ENCODE measurements at regions not wholly inside any gene's neighbourhood (a gene's known extent, or its start where the extent isn't known, plus 50 kb on each side); places are given as distances from the start of the nearest gene placed in this dataset.

GRCh38 chr10:85152496-85152895 is 824.1 kb downstream of the CCSER2 start:
- no peak for DNase-seq

GRCh38 chr10:85152911-85153310 is 824.5 kb downstream of the CCSER2 start:
- no peak for DNase-seq

DNA sequence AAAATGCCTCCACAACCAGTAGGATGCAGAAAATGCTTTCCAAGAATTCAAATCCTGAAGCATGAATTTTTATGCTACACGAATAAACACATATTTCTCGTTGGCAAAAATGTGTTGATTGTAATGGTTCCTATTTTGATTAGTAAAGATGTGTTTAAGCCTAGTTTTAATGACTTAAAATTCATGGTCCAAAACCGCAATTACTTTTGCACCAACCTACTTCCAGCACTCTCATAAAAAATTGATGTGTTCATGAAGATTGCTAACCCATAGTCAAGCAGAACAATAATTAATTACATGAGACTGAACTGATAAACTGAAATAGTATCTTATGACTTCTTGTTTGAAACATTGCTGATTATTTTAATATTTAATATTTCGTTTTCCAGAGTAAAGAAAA is 828.8 kb downstream of the CCSER2 start:
- no peak for DNase-seq

DNA sequence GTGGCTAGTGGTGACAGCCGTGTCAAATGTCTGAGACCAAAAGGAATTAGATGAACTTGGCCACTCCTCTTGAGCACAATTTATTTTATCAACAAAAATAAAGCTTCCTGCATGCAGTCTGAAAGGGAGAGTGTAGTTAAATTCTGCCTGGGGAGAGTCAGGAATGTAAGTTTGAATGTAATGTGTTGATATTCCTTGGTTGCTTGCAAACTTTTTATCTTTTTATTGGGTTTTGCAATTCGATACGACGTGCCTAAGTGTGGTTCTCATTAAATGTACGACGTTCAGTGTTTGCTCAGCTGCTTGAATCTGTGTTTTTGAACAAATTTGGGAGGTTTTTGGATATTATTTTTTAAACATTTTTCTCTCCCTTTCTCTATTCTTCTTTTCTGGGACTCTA is 839.9 kb downstream of the CCSER2 start:
- DNase-seq = peak; percentile 2

DNA sequence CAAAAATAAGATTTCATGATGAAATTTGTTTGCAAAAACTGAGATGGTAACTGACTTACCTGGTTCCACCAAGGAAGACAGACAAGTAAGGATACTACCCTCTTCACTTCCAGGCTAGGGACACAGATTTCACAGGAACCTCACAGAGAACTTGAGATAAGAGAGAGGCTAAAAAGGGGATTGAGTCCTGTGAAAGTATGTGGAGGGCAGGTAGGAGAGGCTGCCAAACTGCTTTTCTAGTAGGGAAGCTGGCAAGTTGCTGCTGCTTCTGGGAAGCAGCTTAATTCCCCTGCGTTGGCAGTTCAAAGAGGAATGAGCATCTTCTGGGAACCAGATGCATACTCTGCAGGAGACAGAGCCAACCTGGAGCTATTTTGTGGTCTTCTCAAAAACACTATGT is 841.6 kb downstream of the CCSER2 start:
- no peak for DNase-seq

DNA sequence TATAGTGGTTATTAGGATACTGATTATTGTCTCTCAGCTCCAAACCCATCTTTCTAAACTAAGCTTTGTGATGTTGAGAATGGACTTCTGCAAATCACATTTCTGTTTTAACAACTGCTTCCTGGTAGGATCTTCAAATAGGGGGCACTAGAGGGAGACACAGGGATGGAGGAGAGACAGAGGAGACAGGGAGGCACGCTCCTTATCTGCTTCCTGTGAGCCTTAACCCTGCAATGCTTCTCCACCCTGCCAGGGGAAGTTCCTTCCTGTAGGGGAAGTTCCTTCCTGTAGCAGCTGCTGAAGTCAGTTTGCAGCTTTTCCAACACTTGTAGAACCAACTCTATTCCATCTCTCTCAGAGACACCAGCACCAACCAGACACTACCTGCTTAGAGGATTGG is 847.2 kb downstream of the CCSER2 start:
- DNase-seq = no peak

- no peak for DNase-seq
Measured at GRCh38 chr10:85177767-85178166, 849.4 kb downstream of the CCSER2 start.

DNA sequence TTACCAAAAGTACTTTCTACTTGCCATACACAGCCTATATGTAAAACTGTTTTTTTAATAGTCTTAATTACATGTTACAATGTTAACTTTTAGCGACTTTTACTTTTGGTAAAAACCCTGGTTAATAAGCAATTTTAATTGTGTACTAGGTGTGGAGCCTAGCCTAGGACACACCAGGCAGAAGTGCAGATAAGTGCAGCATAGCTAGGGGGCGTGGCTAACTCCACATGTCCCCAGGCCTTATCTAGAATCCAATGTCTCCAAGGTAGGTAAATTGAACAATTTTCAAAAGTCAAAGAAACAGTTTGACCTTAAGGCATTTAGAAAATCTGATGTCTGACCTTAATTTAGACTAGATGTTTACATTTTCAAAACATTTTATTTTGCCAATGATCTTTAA is 858.7 kb downstream of the CCSER2 start:
- no peak for DNase-seq

DNA sequence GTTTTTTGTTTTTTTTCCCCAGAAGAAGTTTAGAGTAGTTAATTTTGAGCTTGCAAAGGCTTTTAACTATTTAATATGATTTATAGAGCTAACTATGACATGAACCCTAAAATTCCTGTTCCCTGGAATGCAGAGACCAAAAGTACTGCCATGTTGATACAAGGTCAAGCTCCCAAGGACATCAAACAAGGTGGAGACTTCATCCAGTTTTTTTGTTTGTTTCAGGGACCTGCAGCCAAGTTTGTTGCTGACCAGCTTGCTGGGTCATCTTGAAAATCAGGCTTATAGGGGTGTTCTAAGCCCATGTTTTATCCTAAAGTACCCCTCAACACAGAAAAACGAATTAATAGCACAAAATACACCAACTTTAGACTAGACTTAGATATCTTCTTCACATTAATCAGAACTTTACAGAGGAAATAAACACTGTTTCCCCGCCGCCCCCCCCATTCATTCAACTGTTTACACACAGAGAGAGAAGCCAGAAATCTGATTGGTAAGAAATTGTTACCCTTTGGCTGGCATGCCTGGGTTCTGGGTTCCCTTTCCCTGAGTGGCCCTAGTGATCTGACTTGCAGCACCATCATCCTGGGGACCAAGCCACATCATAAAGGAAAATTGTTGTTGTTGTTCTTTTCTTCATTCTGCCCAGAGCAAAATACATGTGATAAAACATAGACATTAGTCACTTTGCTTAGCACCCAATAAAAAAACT is 860.5 kb downstream of the CCSER2 start:
- DNase-seq = no peak

- no peak for DNase-seq
Measured at GRCh38 chr10:85193796-85194195, 865.4 kb downstream of the CCSER2 start.

DNA sequence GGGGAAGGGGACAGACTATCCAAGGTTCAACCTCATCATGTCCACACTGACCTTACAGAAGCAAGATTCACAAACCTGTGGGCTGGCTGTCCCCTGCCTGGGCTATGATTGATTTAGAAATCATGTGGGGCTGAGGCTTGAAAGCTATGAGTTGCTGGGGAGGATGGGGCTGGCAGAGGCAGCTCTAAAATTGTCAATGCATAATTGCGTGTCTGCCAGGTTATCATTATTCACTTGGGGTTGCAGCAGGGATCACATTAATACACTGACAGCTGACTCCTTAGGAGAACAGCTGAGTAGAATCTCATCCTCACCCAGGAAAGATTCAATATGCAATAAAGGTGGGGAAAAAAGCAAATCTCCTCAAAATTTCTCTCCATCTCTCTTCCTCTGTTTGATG is 866.3 kb downstream of the CCSER2 start:
- DNase-seq = no peak

DNA sequence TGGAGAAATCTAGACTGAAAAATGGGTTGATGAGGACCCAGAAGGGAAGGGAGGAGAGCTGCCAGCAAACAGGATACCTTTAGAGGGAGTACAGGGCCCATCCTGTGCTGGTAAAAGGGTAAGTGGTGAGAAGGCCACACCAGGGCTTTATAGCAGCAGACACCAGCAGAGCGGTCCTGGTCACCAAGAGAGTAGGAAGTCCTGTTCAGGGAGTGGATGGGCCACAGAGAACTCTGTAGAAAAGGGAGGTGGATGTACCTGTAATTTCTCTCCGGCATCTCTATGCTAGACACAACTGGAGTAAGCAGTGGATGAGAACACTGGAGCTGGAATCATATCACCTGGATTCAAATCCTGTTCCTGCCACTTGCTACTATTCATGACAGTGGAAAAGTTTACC is 867.2 kb downstream of the CCSER2 start:
- DNase-seq = no peak

DNA sequence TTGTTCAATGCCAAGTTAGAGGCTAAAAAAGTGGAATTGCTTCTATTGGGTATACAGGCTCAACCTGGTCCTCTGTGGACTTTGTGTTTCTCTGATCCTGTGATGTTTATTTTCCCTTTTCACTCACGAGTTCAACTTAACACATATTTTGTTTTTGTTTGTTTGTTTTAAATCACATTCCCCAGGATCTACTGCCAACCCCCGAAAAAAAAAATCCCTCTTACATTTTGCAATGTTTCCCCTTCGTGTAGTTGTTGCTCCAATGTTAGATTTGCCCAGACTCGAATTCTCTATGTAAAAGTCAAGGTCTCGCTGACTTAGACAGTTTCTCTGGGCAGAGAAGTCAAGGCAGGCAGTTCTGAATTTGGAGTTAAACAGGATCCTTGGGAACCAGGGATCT is 876.4 kb downstream of the CCSER2 start:
- no peak for DNase-seq

DNA sequence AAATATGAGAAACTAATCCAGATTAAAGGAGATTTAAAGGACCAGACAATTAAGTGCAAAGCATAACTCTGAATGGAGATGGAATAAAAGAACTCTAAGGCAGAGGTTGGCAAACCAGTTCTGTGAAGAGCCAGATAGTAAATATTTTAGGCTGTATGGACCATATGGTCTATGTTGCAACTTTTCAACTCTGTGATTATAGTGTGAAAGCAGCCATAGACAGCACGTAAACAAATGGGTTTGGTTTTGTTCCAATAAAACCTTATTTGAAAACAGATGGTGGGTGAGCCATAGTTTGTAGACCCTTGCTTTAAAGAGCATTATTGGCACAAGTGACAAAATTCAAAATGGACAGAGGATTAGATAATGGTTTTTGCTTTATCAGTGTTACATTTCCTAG is 884.1 kb downstream of the CCSER2 start:
- no peak for DNase-seq

GRCh38 chr10:85213493-85213892 is 885.1 kb downstream of the CCSER2 start:
- no peak for DNase-seq

GRCh38 chr10:85222300-85222699 is 893.9 kb downstream of the CCSER2 start:
- DNase-seq = no peak

DNA sequence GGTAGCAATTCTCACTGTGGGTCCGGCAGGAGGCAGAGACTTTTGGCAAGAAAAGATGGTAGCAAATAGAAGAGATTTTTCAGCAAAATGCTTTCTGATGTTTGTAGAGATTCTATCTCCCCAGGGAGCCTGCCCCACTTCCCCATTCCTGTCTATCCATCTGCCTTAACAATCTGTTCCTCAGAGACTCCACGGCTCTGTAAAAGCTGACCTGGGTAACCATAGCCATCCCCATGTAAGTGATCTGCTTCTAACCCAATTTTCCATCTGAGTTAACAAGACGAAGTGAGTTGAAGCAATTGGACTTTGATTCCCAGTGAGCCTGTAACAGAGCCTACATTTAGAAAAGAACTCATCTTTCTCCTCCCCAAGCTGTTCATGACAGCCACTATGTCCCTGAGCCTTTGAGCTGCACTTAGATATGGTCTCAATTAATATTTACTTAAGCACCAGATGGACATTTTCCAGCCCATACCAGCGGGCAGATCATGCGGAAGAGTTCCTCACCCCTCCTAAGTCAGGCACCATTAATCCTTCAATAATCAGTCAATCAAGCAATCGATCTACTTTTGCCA is 896.1 kb downstream of the CCSER2 start:
- no peak for DNase-seq

GRCh38 chr10:85225311-85225710 is 896.9 kb downstream of the CCSER2 start:
- DNase-seq = no peak

GRCh38 chr10:85226596-85226995 is 898.2 kb downstream of the CCSER2 start:
- DNase-seq = no peak

DNA sequence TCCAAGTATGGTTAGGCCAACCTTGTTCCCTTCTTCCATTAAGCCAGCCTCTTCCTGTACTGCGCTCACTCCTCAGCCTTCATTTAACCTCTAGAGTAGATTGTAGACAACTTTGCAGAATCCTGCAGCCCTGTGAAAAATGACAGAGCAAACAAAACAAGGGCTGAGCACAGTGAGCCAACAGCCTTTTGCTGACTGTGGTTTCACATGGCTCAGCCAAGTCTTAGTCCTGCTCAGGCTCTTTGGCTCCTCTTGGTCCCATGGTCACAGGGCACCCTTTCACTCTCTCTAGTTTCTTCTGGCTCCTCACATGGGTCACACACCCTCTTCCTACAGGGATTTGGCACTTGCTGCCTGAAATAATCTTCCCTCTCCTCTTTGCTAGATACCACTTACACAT is 900.3 kb downstream of the CCSER2 start:
- no peak for DNase-seq

GRCh38 chr10:85231534-85232270 is 903.3 kb downstream of the CCSER2 start:
- DNase-seq = no peak

DNA sequence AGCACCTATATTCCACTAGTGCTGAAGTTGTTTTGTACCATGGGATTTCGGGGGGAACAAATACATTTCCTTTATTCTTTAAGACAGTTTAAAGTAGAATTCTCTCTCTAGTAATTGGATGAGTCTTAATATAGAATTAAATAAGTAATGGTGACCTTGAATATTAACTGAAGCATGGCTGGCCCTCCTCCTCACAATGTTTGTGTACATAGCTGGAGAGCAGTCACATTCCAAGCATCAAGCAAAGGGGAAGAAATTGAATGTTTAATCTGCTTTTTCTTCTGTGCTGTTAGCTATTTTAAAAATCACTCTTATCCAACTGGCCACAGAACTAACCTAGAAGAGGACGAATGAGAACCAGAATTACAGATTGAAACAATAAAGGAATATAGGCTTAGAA is 906.9 kb downstream of the CCSER2 start:
- no peak for DNase-seq

DNA sequence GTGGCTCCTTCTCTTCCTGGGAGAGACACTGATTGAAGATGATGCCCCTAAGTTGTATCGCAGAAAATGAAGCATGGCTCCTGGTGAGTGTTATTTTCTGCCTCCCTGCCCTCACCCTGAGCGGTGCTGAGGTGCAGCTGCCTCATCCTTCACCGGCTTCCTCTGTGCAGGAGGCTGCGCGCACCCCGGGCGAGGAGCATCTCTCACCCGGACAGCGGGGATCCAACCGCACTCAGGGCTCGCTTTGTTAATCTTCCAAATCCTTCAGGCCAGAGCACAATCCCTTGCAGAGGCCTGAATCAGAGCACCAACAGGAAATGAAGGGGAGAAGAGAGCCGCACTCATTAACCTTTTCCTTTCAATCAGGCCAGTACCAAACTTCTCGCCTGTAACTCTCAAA is 910.3 kb downstream of the CCSER2 start:
- DNase-seq = no peak

GRCh38 chr10:85250304-85250703 is 921.9 kb downstream of the CCSER2 start:
- DNase-seq = no peak

Data from NCI-H774 (cell line).